IgD-negative memory B cell (primary cell): ENCODE measurements at regions not wholly inside any gene's neighbourhood (a gene's known extent, or its start where the extent isn't known, plus 50 kb on each side); places are given as distances from the start of the nearest gene placed in this dataset.

Experiments used
- H3K27ac Mint-ChIP-seq, 3 donors: one replicate each; pipeline ENCODE4 v1.8.0; 2020 to 2022; ENCODE audit warnings: mild to moderate bottlenecking in 3 of 3, mixed read lengths in 3 of 3, moderate library complexity in 1 of 3
- H3K27me3 Mint-ChIP-seq: one replicate; pipeline ENCODE4 v1.8.0; 2021; ENCODE audit warnings: mixed read lengths
- H3K36me3 Mint-ChIP-seq: one replicate; pipeline ENCODE4 v1.8.0; 2020; ENCODE audit warnings: mild to moderate bottlenecking, mixed read lengths
- H3K4me1 Mint-ChIP-seq, 3 donors: one replicate each; pipeline ENCODE4 v1.8.0; 2020 to 2022; ENCODE audit warnings: mixed read lengths in 3 of 3, mild to moderate bottlenecking in 1 of 3
- H3K4me3 Mint-ChIP-seq, 4 donors: one replicate each; pipeline ENCODE4 v1.8.0; 2020 to 2022; ENCODE audit warnings: mild to moderate bottlenecking in 4 of 4, mixed read lengths in 4 of 4, moderate library complexity in 3 of 4
- H3K9me3 Mint-ChIP-seq, 3 donors: one replicate each; pipeline ENCODE4 v1.8.0; 2020 to 2021; ENCODE audit warnings: mixed read lengths in 3 of 3, mild to moderate bottlenecking in 1 of 3

DNA sequence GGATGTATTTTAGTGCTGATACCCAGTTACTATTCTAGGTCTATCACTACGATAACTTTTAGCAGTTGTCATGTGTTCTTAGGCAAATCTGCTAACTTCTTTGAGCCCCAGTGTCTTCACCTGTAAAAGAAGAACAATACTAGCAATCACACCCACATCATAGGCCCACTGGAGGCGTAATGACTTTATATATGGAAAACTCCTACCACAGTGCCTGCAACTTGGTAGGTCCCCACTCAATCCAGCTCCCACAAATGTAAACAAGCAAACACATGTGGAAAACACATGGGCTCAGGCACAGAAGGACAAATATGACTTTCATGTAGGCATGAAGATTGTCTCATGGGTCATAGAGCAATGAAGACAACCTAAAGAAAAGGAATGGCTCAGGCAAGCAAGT is 115.8 kb downstream of the TBX19 start:
- H3K27ac Mint-ChIP-seq, result no peak overlapping the region
- peaks cover 4% of the 10 kb centered on the region for H3K36me3 Mint-ChIP-seq
- no peaks in the 10 kb centered on the region for H3K9me3 Mint-ChIP-seq
- H3K27me3 Mint-ChIP-seq, result peaks cover 12% of the 10 kb centered on the region
- H3K4me3 Mint-ChIP-seq, result no peak overlapping the region
- H3K4me1 Mint-ChIP-seq, result no peaks in the 10 kb centered on the region

DNA sequence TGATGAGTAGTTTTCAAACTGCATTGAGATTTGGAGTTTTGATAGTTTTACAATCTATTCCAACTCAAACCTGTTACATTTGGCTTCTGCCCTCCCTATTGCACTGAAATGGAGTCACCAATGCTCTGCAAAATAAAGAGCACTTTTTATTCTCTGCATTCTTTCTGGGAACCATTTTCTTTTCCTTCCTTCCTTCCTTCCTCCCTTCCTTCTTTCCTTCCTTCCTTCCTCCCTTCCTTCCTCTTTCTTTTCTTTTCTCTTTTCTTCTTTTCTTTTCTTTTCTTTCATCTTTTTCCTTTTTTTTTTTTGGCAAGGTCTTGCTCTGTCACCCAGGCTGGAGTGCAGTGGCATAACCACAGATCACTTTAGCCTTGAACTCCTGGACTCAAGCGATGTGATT is 114.2 kb downstream of the TBX19 start:
- Mint-ChIP-seq H3K9me3 (no peaks in the 10 kb centered on the region), H3K27ac (peak overlapping the region in 1 of 3 donors; percentile 52), H3K4me3 (no peak overlapping the region), H3K4me1 (no peaks in the 10 kb centered on the region), H3K36me3 (no peaks in the 10 kb centered on the region), H3K27me3 (peaks cover 14% of the 10 kb centered on the region)

DNA sequence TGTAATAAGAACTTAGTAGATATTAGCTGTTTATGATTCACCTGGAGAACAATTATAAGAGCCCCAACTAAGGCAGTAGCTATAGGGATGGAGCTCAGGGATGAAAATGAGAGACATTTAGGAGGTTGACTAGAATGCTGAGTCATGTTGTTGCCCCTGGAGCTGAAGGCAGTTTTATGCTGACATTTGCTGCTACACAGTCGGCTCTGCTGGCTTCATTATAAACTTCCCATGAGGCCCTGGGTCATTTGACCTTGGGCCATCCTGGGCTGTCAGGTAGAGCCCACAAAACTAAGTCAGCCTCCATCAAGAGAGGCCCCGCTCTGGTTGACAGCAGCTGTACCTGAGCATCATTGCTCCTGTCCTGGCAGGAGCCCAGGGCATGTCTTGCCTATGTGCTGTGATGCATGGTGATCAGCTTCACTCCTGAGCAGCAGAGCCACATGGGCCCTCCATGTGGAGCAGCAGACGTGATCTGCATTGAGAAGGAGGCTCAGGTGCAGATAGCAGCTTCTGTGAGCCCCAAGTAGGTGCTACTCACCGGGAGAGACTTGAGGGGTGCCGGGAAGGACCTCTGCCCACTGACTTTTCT is 112.4 kb downstream of the TBX19 start:
- no peaks in the 10 kb centered on the region for H3K4me1 Mint-ChIP-seq
- peaks cover 2% of the 10 kb centered on the region for H3K36me3 Mint-ChIP-seq
- no peak overlapping the region for H3K4me3 Mint-ChIP-seq
- no peak overlapping the region for H3K27ac Mint-ChIP-seq
- peaks cover 11% of the 10 kb centered on the region for H3K27me3 Mint-ChIP-seq
- H3K9me3 Mint-ChIP-seq, result no peaks in the 10 kb centered on the region

DNA sequence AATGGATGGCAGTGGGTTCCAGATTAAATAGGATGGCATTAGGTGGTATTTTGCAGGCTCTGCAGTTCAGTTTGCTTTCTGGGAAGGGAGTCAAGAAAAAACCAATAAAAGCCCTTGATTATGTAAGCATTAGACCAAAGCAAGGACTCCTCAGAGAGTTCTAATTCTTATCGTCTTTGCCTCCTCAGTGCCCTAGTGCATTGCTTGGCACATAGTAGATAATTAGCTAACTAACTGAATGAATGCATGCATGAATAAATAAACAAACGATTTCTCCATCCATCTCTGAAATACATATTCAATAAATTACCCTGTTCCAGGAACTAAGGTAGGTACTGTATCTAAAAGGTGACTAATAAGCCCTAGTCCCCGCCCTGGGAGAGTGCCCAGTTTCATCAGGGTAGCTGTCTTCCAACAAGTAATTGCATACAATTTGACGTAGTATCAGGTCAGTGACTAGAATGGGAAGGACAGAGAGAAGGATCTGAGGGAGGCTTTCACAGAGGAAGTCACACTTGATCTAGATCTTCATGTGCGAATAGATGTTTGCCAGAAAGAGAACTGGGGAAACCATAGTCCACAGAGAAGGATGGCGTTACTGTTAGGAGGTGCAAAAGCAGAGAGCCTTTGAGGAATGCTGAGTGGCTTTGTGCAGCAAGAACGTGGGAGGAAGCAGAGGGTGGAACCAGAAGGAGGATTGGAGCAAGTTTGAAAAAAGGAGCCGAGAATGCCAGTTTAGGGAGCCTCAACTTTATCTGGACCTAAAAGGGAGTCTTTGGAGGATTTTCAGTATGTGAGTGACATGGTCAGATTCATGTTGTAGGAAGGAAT is 111.4 kb downstream of the TBX19 start:
- H3K27ac Mint-ChIP-seq, result peak overlapping the region in 1 of 3 donors; percentile 63
- peaks cover 17% of the 10 kb centered on the region for H3K27me3 Mint-ChIP-seq
- H3K4me3 Mint-ChIP-seq, result no peak overlapping the region
- H3K36me3 Mint-ChIP-seq, result peaks cover 2% of the 10 kb centered on the region
- H3K4me1 Mint-ChIP-seq, result peaks cover 0 to 2% (median 0%) of the 10 kb centered on the region in 3 donors
- no peaks in the 10 kb centered on the region for H3K9me3 Mint-ChIP-seq

DNA sequence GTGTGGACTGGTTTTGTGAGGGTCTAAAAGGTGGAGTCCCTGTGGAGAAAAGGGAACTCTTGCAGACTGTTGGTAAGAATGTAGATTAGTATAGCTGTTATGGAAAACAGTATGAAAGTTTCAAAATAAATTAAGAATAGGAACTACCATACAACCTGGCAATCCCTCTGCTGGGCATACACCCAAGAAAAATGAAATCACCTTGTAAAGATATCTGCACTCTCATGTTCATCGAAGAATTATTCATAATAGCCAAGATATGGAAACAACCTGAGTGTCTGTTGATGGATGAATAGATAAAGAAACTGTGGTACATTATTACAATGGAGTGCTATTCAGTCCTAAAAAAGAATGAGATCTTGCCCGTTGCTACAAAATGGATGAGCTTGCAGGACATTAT is 109.6 kb downstream of the TBX19 start:
- H3K27ac Mint-ChIP-seq, result no peak overlapping the region
- peaks cover 0 to 2% (median 0%) of the 10 kb centered on the region in 3 donors for H3K4me1 Mint-ChIP-seq
- peaks cover 27% of the 10 kb centered on the region for H3K27me3 Mint-ChIP-seq
- peaks cover 2% of the 10 kb centered on the region for H3K36me3 Mint-ChIP-seq
- H3K4me3 Mint-ChIP-seq, result no peak overlapping the region
- H3K9me3 Mint-ChIP-seq, result no peaks in the 10 kb centered on the region

DNA sequence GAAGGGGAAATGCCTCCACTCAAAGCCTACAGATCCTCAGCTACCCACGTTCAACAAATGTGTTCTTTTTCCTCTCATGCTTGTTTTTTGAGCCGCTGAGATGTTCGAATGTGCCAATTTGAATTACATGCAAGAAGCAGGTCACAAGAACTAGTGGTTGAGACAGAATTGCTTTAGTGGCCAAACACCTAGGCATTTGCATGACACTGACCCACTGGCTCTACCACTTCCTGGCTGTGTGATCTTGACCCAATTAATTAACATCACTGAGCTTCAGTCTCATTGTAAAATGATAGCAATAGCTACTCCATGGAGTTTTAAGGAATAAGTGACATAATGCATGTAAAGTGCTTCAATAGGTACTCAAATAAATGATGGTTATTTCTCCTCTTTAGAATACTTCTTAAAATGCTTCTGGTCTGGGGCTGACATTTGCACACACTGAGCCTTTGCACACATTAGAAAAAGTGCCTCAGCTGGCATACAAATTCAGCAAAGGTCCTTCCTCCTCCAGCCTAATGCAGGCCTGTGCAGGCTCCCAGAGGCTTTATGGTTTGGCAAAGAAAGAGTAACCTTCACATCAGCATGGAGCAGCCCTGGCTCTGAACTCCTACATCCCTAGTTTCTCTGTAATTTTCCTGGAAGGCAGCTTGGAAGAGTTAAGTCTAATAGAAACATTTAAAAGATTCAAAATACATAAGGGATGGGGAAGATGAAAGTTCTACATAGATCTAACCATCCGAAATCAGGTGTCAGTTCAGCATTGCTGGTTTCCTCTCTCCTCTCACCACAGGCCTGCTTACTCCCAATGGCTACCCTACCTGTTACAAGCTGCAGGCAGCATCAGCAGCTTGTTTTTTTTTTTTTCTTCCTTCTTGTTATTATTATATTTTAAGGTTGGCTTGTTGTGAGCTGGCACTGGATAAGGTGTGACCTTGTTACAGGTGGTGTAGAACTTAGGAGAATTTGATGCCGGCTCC is 107.4 kb downstream of the TBX19 start:
- no peaks in the 10 kb centered on the region for H3K9me3 Mint-ChIP-seq
- peak overlapping the region in 1 of 4 donors; percentile 10 for H3K4me3 Mint-ChIP-seq
- H3K27me3 Mint-ChIP-seq, result peaks cover 26% of the 10 kb centered on the region
- no peak overlapping the region for H3K27ac Mint-ChIP-seq
- H3K36me3 Mint-ChIP-seq, result peaks cover 2% of the 10 kb centered on the region
- peaks cover 0 to 2% (median 0%) of the 10 kb centered on the region in 3 donors for H3K4me1 Mint-ChIP-seq

DNA sequence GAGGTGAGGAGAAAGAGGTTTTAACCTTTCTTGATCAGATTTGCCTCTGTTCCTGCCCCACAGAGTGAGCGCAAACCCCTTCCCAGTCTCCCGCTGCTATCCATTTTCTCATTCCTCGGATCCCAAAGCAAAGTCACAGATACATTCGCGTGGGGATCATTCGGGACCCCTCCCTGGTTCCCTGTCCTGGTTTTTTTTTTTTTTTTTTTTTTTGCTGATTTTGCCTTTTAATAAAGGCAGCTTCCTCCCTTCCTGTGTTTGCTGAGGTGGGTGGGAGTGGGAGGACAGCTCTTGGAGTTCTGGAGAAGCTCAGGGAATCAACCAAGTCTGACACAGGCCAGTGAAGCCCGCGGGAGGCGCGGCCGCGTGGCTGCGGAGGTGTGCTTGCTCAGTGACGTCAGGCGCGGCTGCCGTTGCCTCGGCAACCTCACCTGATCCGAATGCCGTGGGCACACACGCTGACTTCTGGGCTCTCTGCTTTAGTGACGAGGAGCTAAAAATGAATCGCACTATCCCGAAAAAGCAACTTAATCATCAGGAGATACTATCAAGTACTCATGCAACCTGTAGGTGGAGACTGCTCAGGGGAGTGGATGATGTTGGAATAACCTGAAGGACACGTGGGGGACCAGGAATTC is 106.4 kb downstream of the TBX19 start:
- H3K36me3 Mint-ChIP-seq, result peaks cover 2% of the 10 kb centered on the region
- peak overlapping the region in 1 of 3 donors; percentile 30 for H3K27ac Mint-ChIP-seq
- peak overlapping the region in 2 of 4 donors; percentile 18 to 25 for H3K4me3 Mint-ChIP-seq
- H3K27me3 Mint-ChIP-seq, result peaks cover 21% of the 10 kb centered on the region
- no peaks in the 10 kb centered on the region for H3K9me3 Mint-ChIP-seq
- peaks cover 0 to 2% (median 0%) of the 10 kb centered on the region in 3 donors for H3K4me1 Mint-ChIP-seq

DNA sequence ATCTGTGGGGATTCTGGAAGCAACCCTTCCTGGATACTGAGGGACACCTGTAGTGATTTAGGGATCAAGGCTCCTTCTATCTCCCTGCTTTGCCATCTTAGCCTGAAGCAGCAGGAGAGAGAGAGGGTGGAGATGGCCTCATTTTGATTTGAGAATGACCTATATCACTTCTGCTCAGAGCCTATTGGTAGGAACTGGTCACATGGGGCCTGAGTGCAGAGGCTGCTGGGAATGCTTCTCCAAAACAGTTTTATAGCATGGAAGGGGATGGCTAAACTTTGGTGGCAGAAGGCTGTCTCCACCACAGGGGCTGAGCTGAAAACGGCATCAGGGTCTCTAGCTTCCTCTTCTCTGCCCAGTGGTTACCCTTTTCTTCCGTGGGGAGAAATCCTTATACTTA is 105.8 kb downstream of the TBX19 start:
- H3K4me3 Mint-ChIP-seq, result no peak overlapping the region
- peaks cover 0 to 2% (median 0%) of the 10 kb centered on the region in 3 donors for H3K4me1 Mint-ChIP-seq
- no peaks in the 10 kb centered on the region for H3K9me3 Mint-ChIP-seq
- peaks cover 2% of the 10 kb centered on the region for H3K36me3 Mint-ChIP-seq
- no peak overlapping the region for H3K27ac Mint-ChIP-seq
- peaks cover 21% of the 10 kb centered on the region for H3K27me3 Mint-ChIP-seq

DNA sequence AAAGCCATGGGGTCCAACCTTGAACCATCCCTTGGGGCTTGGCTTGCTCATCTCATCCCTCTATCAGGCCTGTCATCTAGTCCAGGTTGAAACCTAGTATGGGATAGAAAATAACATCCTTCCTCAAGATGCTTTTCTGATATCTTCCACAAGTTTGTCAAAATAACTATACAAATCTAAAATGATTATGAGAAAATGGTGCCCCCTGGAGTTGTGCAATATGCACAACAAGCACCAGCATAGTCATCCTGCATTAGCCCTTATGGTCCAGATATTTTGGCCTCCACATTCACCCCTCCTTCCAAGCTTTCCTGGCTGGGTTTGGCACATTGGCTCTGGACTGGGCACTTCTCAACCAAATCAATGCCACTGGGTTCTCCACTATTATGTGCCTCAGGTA is 101.2 kb downstream of the TBX19 start:
- no peaks in the 10 kb centered on the region for H3K36me3 Mint-ChIP-seq
- H3K4me3 Mint-ChIP-seq, result no peak overlapping the region
- no peaks in the 10 kb centered on the region for H3K4me1 Mint-ChIP-seq
- H3K27ac Mint-ChIP-seq, result no peak overlapping the region
- peaks cover 9% of the 10 kb centered on the region for H3K27me3 Mint-ChIP-seq
- H3K9me3 Mint-ChIP-seq, result peaks cover 0 to 7% (median 4%) of the 10 kb centered on the region in 3 donors

DNA sequence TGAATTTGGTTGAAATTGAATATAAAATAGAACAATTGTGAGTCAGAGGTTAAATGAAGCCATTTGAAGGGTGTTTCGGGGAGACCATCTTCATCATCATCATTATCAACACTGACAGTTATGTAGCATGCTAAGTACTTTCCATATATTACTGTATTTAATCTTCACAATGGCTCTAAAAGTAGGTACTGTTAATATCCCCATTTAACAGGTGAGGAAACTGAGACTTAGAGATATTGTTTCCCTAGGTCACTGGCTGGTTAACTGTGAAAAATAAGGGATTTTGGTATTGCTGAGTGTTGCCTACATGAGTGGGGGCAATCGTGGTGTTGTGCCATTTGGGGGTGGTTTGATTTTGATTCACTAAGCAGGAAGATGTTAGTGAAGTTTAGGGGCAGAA is 100.3 kb downstream of the TBX19 start:
- Mint-ChIP-seq H3K4me3 (no peak overlapping the region), H3K9me3 (peaks cover 0 to 7% (median 4%) of the 10 kb centered on the region in 3 donors), H3K27ac (no peak overlapping the region), H3K27me3 (peaks cover 5% of the 10 kb centered on the region), H3K4me1 (no peaks in the 10 kb centered on the region), H3K36me3 (no peaks in the 10 kb centered on the region)

DNA sequence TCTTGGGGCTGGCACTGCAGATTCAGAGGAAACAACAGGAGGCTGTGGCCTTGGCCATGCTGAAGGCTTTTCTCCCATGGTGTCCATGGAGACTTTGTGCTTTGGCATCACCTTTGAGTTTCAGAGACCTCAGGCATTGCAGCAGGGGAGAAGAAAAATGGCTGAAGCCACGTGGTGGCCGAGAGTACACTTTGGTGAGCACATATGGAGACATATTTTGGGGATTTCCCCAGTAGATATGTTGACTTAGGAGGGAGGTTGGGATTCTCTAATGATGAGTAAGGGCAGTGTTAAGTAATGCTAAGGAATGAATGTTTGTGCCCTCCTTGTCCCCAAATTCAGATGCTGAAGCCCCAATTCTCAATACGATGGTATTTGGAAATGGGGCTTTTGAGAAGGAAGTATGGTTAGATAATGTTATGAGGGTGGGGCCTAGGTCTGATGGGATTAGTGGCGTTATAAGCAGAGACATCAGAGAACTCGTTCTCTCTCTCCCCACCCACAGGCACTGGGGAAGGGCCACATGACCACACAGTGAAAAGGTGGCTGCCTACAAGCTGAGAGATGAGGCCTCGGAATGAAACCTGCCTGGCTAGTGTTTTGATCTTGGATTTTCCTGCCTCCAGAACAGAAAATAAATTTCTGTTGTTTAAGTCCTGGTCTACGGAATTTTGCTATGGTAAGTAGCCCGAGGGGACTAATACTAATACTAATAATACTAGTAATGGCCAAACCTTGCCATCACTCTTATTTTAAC is 98.6 kb downstream of the TBX19 start:
- no peaks in the 10 kb centered on the region for H3K36me3 Mint-ChIP-seq
- peaks cover 1% of the 10 kb centered on the region for H3K27me3 Mint-ChIP-seq
- peaks cover 0 to 7% (median 4%) of the 10 kb centered on the region in 3 donors for H3K9me3 Mint-ChIP-seq
- no peak overlapping the region for H3K27ac Mint-ChIP-seq
- no peaks in the 10 kb centered on the region for H3K4me1 Mint-ChIP-seq
- H3K4me3 Mint-ChIP-seq, result no peak overlapping the region

DNA sequence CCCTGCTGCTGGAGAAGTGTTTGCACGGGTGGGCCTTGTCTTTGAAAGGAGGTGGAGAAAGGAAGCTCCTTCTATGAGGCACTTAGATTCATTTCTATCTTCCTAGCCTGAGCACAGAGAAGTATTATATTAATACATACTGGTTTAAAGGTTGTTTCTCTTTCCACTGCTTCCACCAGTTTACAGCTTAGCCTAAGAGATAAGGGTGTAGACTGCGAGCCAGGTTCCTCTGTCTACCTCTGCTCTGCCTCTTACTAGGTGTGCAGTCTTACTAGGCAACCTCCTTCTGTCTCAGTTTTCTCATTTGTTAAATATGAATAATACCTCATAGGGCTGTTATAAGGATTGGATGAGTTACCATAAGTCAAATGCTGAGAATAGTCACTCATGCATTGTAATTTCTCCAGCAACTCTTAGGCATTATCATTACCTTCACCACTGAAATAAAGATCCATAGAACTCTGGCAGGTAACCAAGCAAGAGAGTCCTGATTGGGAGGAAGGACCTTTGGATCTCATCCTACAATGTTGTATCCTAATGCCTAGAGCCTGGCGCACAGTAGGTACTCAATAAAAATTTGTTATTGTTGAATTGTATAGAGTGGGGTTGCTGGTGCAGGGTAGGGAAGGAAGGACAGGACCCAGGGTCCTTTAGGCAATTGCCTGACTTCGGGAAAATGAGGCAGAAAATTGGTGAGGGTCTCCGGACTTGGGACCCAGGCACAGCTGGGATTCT is 95.1 kb downstream of the TBX19 start:
- Mint-ChIP-seq H3K4me3 (no peak overlapping the region), H3K27ac (no peak overlapping the region), H3K9me3 (peaks cover 0 to 7% (median 2%) of the 10 kb centered on the region in 3 donors), H3K36me3 (no peaks in the 10 kb centered on the region), H3K27me3 (peaks cover 1% of the 10 kb centered on the region), H3K4me1 (no peaks in the 10 kb centered on the region)

DNA sequence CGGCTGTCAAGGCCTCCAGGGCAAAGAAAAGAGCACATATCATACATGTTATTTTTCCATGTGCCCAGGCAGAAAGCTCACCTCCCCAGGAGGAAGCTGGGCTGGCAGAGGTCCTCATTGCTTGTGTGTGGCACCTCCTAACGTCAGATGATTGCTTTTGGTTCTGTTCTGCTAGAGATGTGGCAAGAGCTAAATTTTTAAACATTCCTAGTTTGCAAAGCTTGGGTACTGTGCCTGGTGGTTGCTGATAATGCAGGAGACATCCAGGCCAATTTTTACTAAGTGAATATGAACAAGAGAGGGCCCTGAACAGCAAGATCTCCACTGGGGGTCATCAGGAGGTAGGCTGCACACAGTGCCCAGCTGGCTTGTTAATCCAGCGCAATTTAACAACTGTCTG is 93.9 kb downstream of the TBX19 start:
- Mint-ChIP-seq H3K27ac (no peak overlapping the region), H3K36me3 (no peaks in the 10 kb centered on the region), H3K27me3 (peaks cover 1% of the 10 kb centered on the region), H3K9me3 (peaks cover 0 to 7% (median 2%) of the 10 kb centered on the region in 3 donors), H3K4me1 (no peaks in the 10 kb centered on the region), H3K4me3 (no peak overlapping the region)
